ENCODE measurements at regions not wholly inside any gene's neighbourhood (a gene's known extent, or its start where the extent isn't known, plus 50 kb on each side); places are given as distances from the start of the nearest gene placed in this dataset.

- no peak for TF ChIP-seq CTCF (IDR thresholded peaks at IDR 0.05)
- no peak for TF ChIP-seq POLR2A (IDR thresholded peaks at IDR 0.05)
- TF ChIP-seq POLR2AphosphoS5 (IDR thresholded peaks at IDR 0.05), result no peak
Observed at GRCh38 chr12:115584156-115584555, 693.3 kb downstream of the MED13L start.

All from upper lobe of left lung (tissue), 4 donors.